AG09319 (cell line): ENCODE measurements at regions not wholly inside any gene's neighbourhood (a gene's known extent, or its start where the extent isn't known, plus 50 kb on each side); places are given as distances from the start of the nearest gene placed in this dataset.

ENCODE experiments used
- DNase-seq: peaks from one replicate; pipeline ENCODE4 v3.0.0-alpha.2; 2010; ENCODE audit warnings: low read depth; ENCODE audit errors: extremely low read depth
- TF ChIP-seq, protein P1 (sequence below): IDR thresholded peaks from 2 replicates; pipeline ENCODE4 v1.5.1; 2011; ENCODE audit warnings: low read depth, mild to moderate bottlenecking, inconsistent platforms, low read length, moderate library complexity

DNA sequence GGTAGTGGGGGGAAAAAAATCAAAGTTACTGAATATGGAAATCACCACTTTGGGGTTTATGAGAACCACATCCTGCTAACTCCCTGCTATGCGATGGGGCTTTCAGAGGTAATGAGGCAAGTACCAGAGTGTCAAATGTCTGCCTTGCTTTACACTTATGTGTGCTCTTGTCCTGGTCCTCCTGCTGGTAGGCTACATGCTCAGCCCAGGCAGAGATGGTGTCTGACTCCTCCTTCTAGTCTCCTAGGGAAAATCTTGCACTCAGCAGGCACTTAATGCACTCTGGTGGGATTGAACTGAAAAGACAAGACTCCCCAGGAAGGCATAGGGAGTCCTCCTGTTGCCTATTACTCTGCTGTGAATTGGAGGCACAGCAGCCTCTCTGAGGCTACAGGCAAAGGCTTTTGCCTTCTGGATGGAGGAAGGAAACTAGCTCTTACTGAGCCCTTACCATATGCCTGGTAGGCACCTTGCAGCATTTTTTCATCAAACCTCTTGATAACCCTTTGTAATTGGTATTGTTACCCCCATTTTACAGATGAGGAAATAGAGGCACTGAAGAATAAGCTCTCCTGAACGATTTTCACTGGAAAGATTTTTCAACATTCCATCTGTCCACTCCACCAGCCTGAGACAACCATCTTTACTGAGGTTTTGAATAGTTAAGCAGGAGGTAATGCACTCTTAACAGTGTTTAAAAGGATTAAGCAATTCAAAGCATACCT is 132.1 kb upstream of the PAX6 start:
- DNase-seq: no peak
- TF ChIP-seq, protein P1, sequence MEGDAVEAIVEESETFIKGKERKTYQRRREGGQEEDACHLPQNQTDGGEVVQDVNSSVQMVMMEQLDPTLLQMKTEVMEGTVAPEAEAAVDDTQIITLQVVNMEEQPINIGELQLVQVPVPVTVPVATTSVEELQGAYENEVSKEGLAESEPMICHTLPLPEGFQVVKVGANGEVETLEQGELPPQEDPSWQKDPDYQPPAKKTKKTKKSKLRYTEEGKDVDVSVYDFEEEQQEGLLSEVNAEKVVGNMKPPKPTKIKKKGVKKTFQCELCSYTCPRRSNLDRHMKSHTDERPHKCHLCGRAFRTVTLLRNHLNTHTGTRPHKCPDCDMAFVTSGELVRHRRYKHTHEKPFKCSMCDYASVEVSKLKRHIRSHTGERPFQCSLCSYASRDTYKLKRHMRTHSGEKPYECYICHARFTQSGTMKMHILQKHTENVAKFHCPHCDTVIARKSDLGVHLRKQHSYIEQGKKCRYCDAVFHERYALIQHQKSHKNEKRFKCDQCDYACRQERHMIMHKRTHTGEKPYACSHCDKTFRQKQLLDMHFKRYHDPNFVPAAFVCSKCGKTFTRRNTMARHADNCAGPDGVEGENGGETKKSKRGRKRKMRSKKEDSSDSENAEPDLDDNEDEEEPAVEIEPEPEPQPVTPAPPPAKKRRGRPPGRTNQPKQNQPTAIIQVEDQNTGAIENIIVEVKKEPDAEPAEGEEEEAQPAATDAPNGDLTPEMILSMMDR: no peak

DNA sequence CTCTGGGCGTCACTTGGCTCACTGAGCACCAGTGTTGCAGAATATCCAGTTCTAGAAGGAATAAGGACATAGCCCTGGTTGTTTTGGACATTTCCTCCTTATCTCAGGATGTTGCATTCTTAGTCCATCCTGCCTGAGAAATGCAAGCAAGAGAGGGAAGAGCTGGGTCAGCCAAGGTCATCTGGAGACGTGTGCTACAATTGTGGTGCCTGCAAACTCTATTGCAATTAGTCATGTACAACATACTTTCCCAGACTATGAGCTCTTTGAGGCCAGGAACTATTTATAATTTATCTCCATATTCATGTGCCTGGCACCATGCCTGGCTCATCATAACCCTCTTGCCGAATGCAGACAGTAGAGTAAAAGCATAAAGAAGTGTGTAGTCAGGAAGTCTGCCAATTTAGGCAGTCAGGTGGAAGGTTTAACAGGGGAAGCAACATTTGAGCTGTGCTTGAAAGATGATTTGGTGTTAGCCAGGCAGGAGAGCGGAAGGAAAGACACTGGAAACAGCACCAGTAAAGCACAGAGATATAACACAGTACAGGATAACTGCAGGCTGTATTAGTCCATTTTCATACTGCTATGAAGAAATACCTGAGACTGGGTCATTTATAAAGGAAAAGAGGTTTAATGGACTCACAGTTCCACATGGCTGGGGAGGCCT is 129.4 kb upstream of the PAX6 start:
- DNase-seq: no peak
- TF ChIP-seq, protein P1: no peak

DNA sequence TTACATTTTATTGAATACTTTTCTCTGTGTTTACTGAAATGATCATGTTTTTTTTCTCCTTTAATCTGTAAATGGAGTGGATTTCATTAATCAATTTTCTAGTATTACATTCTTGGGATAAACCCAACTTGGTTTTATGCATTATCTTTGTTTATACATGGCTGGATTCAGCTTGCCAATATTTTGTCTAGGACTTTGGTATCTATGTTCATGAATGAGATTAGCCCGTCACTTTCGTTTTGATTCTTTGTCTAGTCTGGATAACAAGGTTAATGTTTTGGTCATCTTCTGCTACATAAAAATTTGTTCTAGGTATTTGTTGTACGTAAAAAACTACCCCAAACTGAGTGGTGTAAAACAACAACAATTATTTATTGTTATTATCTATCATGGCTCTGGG is 127.9 kb upstream of the PAX6 start:
- DNase-seq: no peak
- TF ChIP-seq, protein P1: no peak

DNA sequence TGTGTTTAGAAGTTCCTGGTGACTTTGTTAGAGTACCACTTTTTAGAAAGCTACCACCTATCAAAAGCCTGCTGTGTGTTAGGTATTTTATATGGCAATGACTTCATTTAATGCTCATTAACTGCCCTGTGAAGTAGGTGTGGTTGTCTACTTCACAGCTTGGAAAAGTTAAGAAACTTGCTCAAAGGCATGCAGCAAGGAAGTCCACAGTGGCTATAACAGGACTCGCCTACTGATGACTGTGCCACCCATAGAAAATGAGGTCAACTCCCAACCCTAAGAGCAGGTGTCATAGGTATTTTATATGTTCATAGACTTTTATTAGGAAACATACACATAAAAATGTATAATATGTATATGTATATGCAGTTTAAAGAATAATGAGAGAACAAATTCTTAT is 125.2 kb upstream of the PAX6 start:
- TF ChIP-seq, protein P1: no peak
- DNase-seq: no peak

DNA sequence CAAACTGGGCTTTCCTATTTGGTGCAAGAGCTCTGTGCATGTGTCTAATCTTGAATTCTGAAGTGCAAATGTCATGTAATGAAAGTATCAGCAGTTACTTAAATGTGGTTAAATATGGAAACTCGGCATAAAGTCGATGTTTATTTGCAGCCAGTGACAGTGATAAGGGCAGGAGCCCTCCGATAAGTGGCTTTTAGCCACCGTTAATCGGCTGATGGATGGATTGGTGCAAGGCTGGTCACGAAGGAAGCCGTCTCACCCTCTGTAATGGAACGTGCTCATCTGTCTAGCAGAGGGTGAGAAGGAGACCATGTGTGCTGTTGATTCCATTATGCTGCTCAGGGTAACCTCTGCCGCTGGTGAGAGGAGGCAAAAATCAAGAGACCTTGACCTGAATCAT is 121.8 kb upstream of the PAX6 start:
- TF ChIP-seq, protein P1: no peak
- DNase-seq: no peak

DNA sequence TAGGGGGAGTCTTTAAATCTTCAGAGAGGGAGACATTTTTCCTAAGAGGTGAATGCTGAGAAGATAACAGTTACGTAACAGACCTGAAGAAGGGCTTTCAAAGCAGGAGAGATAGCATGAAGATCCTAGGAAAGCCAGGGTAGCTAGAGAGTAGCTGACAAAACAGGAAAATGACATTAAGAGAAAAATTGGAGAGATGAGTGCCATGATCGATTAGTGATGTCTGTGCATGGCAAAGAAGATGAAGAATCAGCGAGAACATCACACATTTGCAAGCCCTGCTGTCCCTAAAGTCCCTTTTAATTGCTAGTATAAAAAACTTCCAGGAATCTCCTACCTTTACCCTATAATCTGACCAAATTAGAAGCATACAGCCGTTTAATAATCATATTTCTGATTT is 116.9 kb upstream of the PAX6 start:
- TF ChIP-seq, protein P1: no peak
- DNase-seq: no peak

DNA sequence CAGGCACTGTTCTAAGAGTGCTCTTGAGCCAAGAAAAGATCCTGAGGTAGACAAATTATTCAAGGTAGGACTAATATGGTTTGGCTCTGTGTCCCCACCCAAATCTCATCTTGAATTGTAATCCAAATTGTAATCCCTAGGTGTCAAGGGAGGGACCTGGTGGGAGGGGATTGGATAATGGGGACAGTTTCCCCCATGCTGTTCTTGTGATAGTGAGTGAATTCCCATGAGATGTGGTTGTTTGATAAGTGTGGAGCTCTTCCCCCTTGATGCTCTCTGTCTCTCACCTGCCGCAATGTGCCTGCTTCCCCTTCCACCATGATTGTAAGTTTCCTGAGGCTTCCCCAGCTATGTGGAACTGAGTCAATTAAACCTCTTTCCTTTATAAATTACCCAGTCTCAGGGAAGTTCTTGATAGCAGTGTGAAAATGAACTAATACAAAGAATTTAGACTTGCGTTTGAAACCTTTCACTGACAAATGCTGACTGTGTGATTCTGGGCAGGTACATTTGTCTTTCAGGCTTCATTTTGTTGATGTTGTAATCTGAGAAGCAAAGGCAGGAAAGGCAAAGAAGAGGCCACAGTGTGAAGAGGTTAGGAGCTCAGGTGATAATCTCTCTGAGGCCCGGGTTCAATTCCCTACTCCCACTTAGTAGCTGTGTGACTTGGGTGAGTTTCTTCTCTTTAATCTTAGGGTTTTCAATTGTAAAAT is 115.8 kb upstream of the PAX6 start:
- no peak for DNase-seq
- TF ChIP-seq, protein P1: no peak
